MM.1S (cell line): ENCODE measurements at regions not wholly inside any gene's neighbourhood (a gene's known extent, or its start where the extent isn't known, plus 50 kb on each side); places are given as distances from the start of the nearest gene placed in this dataset.

ENCODE experiments used
- EZH2 ChIP-seq: fragments of 300-600 bp; sonication (generic); optimal IDR thresholded peaks from 2 replicates; pipeline ENCODE3; 2017; ENCODE audit warnings: low read depth, mild to moderate bottlenecking, antibody characterized with exemption, low read length, mixed read lengths
- EZH2phosphoT487 ChIP-seq: fragments of 300-600 bp; sonication (generic); IDR thresholded peaks from 2 replicates; pipeline ENCODE4 v1.6.1; 2018; ENCODE audit warnings: antibody characterized with exemption, low read length
- TF ChIP-seq, protein P1 (sequence below): fragments of 300-600 bp; sonication (generic); IDR thresholded peaks from 2 replicates; pipeline ENCODE4 v1.5.1; 2016; ENCODE audit warnings: antibody characterized with exemption, low read length, mixed read lengths

DNA sequence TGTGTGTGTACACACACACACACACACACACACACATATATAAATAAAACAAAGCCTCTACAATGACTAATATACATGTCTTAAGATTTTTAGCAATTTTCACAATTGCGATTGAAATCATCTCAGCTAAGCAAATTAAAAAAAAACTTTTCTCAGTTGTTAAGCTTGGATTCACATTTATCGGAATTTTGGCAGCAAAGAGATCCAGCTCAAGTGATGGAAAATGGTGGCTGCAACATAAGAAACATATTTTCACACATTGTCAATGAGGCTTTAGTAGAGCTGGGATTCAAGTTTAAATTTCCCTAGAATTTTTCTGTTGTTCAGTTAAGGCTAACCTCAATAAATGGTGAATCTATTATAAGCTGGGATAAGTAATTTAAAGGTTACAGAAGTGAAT lies 768.6 kb upstream of the SORCS1 start:
- TF ChIP-seq, protein P1, sequence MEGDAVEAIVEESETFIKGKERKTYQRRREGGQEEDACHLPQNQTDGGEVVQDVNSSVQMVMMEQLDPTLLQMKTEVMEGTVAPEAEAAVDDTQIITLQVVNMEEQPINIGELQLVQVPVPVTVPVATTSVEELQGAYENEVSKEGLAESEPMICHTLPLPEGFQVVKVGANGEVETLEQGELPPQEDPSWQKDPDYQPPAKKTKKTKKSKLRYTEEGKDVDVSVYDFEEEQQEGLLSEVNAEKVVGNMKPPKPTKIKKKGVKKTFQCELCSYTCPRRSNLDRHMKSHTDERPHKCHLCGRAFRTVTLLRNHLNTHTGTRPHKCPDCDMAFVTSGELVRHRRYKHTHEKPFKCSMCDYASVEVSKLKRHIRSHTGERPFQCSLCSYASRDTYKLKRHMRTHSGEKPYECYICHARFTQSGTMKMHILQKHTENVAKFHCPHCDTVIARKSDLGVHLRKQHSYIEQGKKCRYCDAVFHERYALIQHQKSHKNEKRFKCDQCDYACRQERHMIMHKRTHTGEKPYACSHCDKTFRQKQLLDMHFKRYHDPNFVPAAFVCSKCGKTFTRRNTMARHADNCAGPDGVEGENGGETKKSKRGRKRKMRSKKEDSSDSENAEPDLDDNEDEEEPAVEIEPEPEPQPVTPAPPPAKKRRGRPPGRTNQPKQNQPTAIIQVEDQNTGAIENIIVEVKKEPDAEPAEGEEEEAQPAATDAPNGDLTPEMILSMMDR = no peak
- no peak for TF ChIP-seq EZH2
- no peak for TF ChIP-seq EZH2phosphoT487
